GM21526 (cell line): ENCODE measurements at regions not wholly inside any gene's neighbourhood (a gene's known extent, or its start where the extent isn't known, plus 50 kb on each side); places are given as distances from the start of the nearest gene placed in this dataset.
"Not testable (repeated sequence)": the region's sequence is repeated elsewhere in the genome, so short reads cannot be mapped to it uniquely, and the experiment has no call there.

ENCODE experiments used
- ATAC-seq: cut with Tn5 transposase; IDR thresholded peaks from one replicate; pipeline ENCODE4 v1.9.1; 2021; ENCODE audit warnings: moderate library complexity; ENCODE audit not compliant: unreplicated experiment, low FRiP score

DNA sequence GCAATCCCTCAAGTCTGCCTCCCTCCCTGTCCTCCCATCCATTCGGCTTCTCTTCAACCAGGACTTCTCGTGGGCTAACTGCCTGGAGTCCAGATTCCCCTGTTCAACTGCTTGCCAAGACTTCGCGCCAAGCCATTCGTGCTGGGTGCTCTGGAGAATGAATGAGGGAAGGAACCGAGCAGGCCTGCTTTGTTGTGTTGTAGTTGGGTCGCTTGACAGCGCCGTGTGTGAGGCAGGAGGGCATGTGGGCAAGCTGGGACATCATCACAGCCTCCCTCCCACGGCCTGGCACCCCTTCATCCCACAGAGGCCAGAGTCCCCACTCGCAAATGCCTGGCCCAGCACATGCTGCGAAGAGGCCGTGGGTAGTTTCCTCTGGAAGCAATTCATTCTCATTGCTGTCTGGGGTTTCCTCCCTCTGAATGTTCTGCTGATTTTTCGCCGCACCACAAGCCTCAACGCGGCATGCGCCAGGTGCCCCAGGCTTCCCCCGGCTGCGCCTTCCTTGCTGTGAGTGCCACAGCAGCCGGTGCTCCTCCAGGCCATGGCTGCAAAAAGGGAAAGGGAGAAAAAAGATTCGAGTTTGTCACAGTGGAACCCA, 336.0 kb downstream of the QKI start:
- ATAC-seq = no peak

DNA sequence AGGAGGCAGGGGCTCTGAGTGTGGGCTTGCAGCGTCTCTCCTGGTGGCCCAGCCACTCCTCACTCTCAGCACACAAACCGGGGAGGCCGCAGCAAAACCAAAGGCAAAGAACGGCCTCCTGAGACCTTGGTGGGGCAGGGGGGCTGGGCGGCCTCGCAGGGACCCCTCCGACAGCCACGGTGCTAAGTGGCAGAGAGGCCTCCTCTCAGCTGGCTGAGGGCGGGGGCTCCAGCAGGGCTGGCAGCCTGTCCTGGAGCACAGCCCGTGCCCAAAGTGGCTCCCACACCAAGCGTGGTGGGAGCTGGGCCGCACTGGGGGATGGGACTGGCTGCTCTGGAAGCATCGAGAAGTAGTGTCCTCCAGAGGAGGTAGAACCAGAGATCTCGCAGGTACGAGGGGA, 334.4 kb downstream of the QKI start:
- no peak for ATAC-seq

GRCh38 chr6:163748036-163748435, 333.5 kb downstream of the QKI start:
- no peak for ATAC-seq

DNA sequence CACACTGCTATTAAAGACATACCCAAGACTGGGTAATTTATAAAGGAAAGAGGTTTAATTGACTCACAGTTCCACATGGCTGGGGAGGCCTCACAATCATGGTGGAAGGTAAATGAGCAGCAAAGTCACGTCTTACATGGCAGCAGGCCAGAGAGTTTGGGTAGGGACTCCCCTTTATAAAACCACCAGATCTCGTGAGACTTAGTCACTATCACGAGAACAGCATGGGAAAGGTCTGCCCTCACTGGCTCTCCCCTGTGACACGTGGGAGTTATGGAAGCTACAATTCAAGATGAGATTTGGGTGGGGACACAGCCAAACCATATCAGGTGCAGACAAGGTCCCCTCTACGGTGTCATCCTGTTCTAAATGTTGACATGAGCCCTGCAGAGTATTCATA, 332.5 kb downstream of the QKI start:
- ATAC-seq = not testable (repeated sequence)

DNA sequence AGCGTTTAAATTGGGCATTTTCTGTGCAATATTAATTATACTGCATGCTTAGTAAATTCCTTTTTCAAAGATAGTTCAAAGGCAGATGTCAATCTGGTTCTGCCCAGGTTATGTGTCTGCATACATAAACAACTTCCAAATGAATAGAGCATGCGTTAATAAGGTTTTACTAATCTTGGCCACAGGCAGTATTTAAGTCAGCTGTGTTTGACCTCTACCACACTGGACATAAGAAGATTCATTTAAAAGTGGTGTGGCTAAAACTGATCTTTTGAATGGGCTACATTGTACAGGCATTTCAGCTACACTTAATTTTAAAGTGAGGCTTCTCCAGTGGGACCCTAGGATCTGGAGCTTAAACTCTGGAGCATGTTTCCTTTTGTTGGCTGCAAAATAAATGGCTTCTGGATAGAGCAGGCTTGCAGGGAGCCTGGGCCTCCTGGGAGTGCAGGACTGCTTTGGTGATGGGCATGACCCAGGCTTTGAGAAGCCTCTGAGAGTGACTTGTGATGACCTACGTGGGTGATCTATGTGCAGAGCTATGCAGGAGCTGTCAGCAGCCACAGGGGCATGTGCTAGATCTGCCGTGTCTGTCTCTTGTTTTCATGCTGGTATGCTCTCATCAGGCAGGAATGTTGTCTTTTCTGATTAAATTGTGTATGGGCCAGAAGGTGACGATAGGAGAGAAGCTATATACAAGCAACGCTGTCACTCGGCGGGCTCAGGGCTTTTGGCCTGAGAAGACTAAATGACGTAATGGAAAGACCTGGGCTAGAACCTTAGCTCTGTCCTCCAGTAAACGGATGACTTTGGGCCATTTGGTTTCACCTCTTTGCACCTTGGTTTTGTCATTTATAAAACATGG, 331.2 kb downstream of the QKI start:
- ATAC-seq = no peak

GRCh38 chr6:163744256-163744925, 329.9 kb downstream of the QKI start:
- no peak for ATAC-seq

DNA sequence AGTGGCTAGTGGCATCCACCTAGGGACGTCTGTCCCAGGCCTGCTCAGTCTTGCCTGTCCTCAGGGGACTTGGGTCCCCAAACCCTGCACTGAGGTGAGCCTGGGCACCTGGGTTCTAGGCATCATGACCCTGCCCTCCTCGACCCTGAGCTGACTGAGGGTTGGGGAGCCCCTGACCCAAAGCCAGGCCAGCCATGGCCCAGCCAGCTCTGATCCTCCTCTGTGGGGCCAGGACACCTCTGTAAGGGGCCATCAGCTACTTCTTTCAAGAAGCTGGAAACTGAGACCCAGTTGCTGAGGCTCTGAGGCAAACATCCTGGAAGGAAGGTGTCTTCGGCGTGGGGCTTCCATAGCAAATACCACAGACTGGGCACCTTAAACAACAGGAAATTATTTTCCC, 329.3 kb downstream of the QKI start:
- ATAC-seq = no peak

DNA sequence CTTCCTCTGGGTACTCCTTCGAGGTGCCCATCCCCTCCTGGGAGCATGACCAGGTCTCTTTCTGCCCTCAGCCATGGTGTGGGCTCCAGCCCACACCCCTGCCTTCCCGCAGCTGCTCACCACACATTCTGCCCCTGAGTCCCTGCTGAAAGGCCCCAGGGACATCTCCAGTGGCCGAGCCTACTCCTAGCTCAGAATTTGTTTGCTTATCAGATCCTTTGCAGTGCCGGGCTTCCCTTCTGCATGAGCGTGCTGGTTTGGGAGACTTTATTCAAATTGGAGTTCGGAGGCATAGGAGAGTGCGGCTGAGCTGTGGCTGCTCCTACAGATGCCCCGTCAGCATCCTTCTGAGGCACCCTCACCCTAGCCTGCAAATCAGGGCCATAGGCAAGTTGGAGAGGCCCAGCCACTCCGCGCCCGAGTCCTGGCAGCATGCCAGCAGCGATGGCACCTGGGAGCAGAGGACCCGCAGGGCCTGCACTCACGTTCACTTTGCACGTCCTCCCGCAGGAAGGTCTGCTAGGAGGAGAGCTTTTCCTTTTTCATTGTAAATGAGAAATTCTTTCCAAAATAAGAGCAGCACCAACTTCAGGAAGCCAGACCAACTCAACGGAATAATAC, 327.3 kb downstream of the QKI start:
- ATAC-seq = no peak

DNA sequence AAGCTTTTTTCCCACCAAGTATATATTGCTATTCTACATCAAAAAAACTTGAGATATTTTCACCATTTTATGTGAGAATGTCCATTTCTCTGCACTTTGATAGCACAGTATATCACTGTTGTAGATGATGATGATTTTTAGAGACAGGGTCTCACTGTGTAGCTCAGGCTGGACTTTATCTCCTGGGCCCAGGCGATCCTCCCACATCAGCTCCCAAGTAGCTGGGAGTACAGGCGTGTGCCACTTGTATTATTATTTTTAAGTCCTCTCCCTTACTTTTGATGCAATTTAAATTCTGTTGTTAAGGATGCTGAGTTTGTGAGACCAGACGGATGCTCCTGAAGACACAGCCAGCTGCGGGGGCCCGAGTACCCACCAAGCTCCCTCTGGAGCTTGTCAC, 326.8 kb downstream of the QKI start:
- no peak for ATAC-seq

DNA sequence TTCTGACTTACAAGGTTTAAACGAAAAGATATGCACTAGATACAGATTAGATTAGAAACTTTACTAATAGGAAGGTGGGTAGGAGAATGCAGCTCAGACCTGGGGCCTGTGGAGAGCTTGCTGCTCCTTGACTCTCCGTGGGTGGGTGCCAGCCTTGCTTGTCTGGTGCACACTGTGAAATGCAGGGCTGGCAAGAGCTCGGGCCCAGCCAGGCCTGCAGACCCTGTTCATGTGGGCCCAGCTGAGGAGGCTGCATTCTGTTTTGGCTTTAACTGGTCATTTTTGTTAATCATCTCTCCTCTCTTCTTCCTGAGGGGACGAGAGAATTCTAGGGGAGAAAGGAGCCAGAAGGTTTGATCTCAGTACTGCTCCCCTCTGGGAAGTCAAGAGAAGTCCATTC, 325.4 kb downstream of the QKI start:
- ATAC-seq = no peak

GRCh38 chr6:163739408-163739725, 324.8 kb downstream of the QKI start:
- no peak for ATAC-seq

GRCh38 chr6:163738725-163739407, 324.3 kb downstream of the QKI start:
- peak; percentile 72 for ATAC-seq

GRCh38 chr6:163738304-163738703, 323.8 kb downstream of the QKI start:
- no peak for ATAC-seq

DNA sequence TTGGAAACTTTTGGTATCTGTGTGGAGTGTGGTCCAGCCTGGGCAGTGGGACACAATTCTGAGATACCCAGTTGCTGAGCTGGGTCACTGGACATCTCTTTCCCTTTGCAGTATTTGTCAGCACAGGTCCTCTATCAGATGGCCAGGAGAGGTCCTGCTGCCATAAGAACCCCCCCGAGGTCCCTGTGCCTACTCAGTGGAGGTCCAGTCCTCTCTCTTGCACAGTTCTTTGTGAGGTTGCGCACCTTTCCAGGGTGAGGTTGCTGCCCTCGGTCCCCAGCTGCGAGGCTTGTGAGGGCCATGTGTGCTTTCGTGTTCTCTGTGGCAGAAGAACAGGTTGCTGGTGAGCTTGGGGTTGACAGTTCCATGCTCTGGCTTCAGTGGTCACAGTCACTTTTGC, 320.6 kb downstream of the QKI start:
- no peak for ATAC-seq

GRCh38 chr6:163733061-163733460, 318.5 kb downstream of the QKI start:
- no peak for ATAC-seq

GRCh38 chr6:163732479-163732878, 318.0 kb downstream of the QKI start:
- ATAC-seq = no peak

DNA sequence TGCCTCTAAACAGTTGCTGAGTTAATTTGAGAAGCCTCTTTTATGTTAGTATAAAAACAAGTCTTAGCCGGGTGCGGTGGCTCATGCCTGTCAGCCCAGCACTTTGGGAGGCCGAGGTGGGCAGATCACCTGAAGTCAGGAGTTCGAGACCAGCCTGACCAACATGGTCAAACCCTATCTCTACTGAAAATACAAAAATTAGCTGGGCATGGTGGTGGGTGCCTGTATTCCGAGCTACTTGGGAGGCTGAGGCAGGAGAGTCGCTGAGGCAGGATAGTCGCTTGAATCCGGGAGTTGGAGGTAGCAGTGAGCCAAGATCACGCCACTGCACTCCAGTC, 317.5 kb downstream of the QKI start:
- ATAC-seq = not testable (repeated sequence)

- no peak for ATAC-seq
Measured at GRCh38 chr6:163731215-163732013, 316.9 kb downstream of the QKI start.

- no peak for ATAC-seq
Measured at GRCh38 chr6:163730246-163731210, 316.0 kb downstream of the QKI start.
